PC-9 (cell line): ENCODE measurements at regions not wholly inside any gene's neighbourhood (a gene's known extent, or its start where the extent isn't known, plus 50 kb on each side); places are given as distances from the start of the nearest gene placed in this dataset.

Experiments
- CTCF ChIP-seq: fragments of 200-600 bp; sonication (generic); conservative IDR thresholded peaks from 2 replicates; pipeline ENCODE4 v1.6.1; 2017; ENCODE audit warnings: mixed run types, antibody characterized with exemption, mild to moderate bottlenecking, moderate library complexity
- EZH2 ChIP-seq: fragments of 200-600 bp; sonication (generic); IDR thresholded peaks from 2 replicates; pipeline ENCODE4 v1.8.0; 2017; ENCODE audit warnings: antibody characterized with exemption, low read depth

- TF ChIP-seq CTCF (no peak), EZH2 (no peak)
Observed at GRCh38 chr3:104820959-104821358, 545.8 kb upstream of the ALCAM start.
